Activated CD4-positive, CD25-positive, alpha-beta regulatory T cell treated with anti-CD3 and anti-CD28 coated beads, Interleukin-2, amount 50 U/mL, for 72 hours (primary cell): ENCODE measurements at regions not wholly inside any gene's neighbourhood (a gene's known extent, or its start where the extent isn't known, plus 50 kb on each side); places are given as distances from the start of the nearest gene placed in this dataset.
"Not testable (repeated sequence)": the region's sequence is repeated elsewhere in the genome, so short reads cannot be mapped to it uniquely, and the experiment has no call there.

Experiments
- DNase-seq: peaks from one replicate; pipeline ENCODE4 v3.0.0; 2021

GRCh38 chr2:83364264-83364663, 1094.8 kb downstream of the SUCLG1 start:
- no peak for DNase-seq

- DNase-seq, result not testable (repeated sequence)
Measured at GRCh38 chr2:83363138-83363537, 1095.9 kb downstream of the SUCLG1 start.

- DNase-seq, result no peak
Measured at GRCh38 chr2:83359336-83359735, 1099.7 kb downstream of the SUCLG1 start.

- no peak for DNase-seq
Measured at GRCh38 chr2:83342860-83343329, 1116.2 kb downstream of the SUCLG1 start.

- no peak for DNase-seq
Measured at GRCh38 chr2:83340424-83340823, 1118.7 kb downstream of the SUCLG1 start.

GRCh38 chr2:83339942-83340341, 1119.1 kb downstream of the SUCLG1 start:
- DNase-seq, result not testable (repeated sequence)

- DNase-seq, result no peak
Measured at GRCh38 chr2:83331810-83332209, 1127.3 kb downstream of the SUCLG1 start.

- DNase-seq, result no peak
Measured at GRCh38 chr2:83323038-83323437, 1136.0 kb downstream of the SUCLG1 start.

GRCh38 chr2:83320053-83320452, 1139.0 kb downstream of the SUCLG1 start:
- DNase-seq, result no peak

GRCh38 chr2:83305758-83306378, 1153.2 kb downstream of the SUCLG1 start:
- no peak for DNase-seq

- no peak for DNase-seq
Measured at GRCh38 chr2:83291083-83291482, 1168.0 kb downstream of the SUCLG1 start.

- no peak for DNase-seq
Measured at GRCh38 chr2:83282841-83283240, 1176.2 kb downstream of the SUCLG1 start.

- DNase-seq, result no peak
Measured at GRCh38 chr2:83282043-83282795, 1176.9 kb downstream of the SUCLG1 start.

- no peak for DNase-seq
Measured at GRCh38 chr2:83280391-83280790, 1178.7 kb downstream of the SUCLG1 start.

- no peak for DNase-seq
Measured at GRCh38 chr2:83273322-83273721, 1185.8 kb downstream of the SUCLG1 start.

GRCh38 chr2:83261591-83262136, 1197.4 kb downstream of the SUCLG1 start:
- no peak for DNase-seq

GRCh38 chr2:83253848-83254247, 1205.2 kb downstream of the SUCLG1 start:
- DNase-seq, result no peak

GRCh38 chr2:83251321-83251872, 1207.7 kb downstream of the SUCLG1 start:
- no peak for DNase-seq

- not testable (repeated sequence) for DNase-seq
Measured at GRCh38 chr2:83245806-83246537, 1213.1 kb downstream of the SUCLG1 start.

- no peak for DNase-seq
Measured at GRCh38 chr2:83240611-83241010, 1218.5 kb downstream of the SUCLG1 start.

GRCh38 chr2:83238111-83238510, 1221.0 kb downstream of the SUCLG1 start:
- no peak for DNase-seq

- DNase-seq, result no peak
Measured at GRCh38 chr2:83234246-83234645, 1224.8 kb downstream of the SUCLG1 start.

- no peak for DNase-seq
Measured at GRCh38 chr2:83233781-83234180, 1225.3 kb downstream of the SUCLG1 start.
